ENCODE measurements at regions not wholly inside any gene's neighbourhood (a gene's known extent, or its start where the extent isn't known, plus 50 kb on each side); places are given as distances from the start of the nearest gene placed in this dataset.

DNA sequence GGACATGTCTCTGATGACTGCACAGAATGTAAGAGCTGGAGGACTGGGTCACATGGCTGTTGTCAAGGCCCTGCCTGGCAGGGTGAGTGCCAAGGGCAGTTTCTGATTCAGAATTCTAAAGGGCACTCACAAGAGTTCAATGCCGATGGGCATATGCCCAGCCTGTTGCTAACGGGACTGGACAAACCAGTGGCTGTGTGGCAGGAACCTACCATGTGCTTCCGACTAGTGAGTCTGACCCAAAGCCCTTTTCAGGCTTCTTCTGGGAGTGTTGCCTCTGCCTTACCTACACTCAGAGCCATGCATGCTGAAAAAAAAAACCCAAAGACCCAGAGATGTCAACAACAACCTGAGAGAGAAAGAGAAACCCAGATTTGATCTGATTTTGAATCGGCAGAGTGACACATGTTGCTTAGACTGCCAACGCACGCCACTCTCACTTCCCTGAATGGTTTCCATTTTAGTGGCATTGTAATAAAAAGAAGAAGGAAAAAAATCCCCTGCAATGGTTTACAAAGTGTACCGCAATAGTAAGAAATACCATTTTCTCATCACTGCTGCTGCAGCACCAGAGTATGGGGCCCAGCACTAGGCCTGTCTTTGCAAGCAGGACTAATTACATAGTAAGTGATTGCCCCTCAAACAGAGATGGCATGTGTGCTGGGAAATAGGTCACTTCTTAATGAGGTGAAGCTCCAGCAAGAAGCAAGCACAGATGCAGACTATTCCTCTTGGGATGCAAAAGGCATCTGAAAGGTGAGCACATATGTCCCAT lies 194.3 kb downstream of the PALM2AKAP2 start:
- no peak overlapping the region for H3K27ac ChIP-seq
- ATAC-seq = no peak
- no peak for TF ChIP-seq GATA3 (IDR thresholded peaks at IDR 0.05; ENCODE audit: borderline replicate concordance)
- TF ChIP-seq E2F6 (IDR thresholded peaks at IDR 0.05; ENCODE audit: borderline replicate concordance, low read depth) = no peak
- TF ChIP-seq ZSCAN20 (CRISPR knock-in tag; IDR thresholded peaks at IDR 0.05) = no peak
- no peak for TF ChIP-seq HEYL (CRISPR knock-in tag; IDR thresholded peaks at IDR 0.05)
- no peak for TF ChIP-seq FOSL2 (IDR thresholded peaks at IDR 0.05)
- TF ChIP-seq FOSL2 (CRISPR knock-in tag; IDR thresholded peaks at IDR 0.05) = no peak
- TF ChIP-seq FOXS1 (CRISPR knock-in tag; IDR thresholded peaks at IDR 0.05) = no peak
- TF ChIP-seq MYC (IDR thresholded peaks at IDR 0.05; ENCODE audit: borderline replicate concordance, low read length) = no peak
- TF ChIP-seq JUNB (IDR thresholded peaks at IDR 0.05) = no peak
- TF ChIP-seq ZFP36 (IDR thresholded peaks at IDR 0.05; ENCODE audit: borderline replicate concordance, partially characterized antibody) = no peak
- TF ChIP-seq, protein P1, sequence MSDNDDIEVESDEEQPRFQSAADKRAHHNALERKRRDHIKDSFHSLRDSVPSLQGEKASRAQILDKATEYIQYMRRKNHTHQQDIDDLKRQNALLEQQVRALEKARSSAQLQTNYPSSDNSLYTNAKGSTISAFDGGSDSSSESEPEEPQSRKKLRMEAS (IDR thresholded peaks at IDR 0.05) = no peak
- no peak for TF ChIP-seq EHF (CRISPR knock-in tag; IDR thresholded peaks at IDR 0.05)
- no peak for TF ChIP-seq FOSB (CRISPR knock-in tag; IDR thresholded peaks at IDR 0.05)
- TF ChIP-seq HOXB5 (CRISPR knock-in tag; IDR thresholded peaks at IDR 0.05) = no peak
- TF ChIP-seq PHF8 (IDR thresholded peaks at IDR 0.05; ENCODE audit: borderline replicate concordance, low read depth) = no peak
- TF ChIP-seq CEBPB (IDR thresholded peaks at IDR 0.05) = no peak
- no peak for TF ChIP-seq BHLHE40 (IDR thresholded peaks at IDR 0.05; ENCODE audit: low read depth, low read length)
- POLR2A ChIA-PET = no interaction called here
- CTCF ChIA-PET = interaction anchor here (0.6 kb wide), 1 partner anchor 71 kb away, joined by 3 read pairs; no protein-coding TSS in a partner anchor
- H3K4me2 ChIP-seq = no peak overlapping the region
- no peak for DNase-seq (ENCODE audit: low read depth in 1 of 2, low spot score in 1 of 2)
- no peaks in the 10 kb centered on the region for H3K9me3 ChIP-seq
- no peaks in the 10 kb centered on the region for H3K4me1 ChIP-seq
- whole genome bisulfite sequencing (ENCODE audit: missing lambda C conversion rate) = 80% methylated on average over 7 of the region's 7 CpGs
- FAIRE-seq = no peak
- no peak overlapping the region for H3K4me3 ChIP-seq

DNA sequence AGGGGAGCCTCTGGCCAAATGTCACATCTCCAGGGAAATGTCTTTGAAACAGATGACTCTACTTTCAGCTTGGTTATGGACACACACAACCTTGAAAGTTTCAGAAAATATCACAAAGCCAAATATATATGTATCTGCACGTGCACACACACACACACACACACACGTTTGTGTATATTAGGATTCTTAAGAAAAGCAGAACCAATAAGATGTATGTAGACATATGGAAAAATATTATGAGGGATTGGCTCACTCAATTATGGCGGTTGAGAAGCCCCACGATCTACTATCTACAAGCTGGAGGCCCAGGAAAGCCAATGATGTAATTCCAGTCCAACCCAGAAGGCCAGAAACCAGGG lies 194.9 kb downstream of the PALM2AKAP2 start:
- ATAC-seq (no peak), FAIRE-seq (no peak), DNase-seq (ENCODE audit: low read depth in 1 of 2, low spot score in 1 of 2) (no peak)
- H3K27ac ChIP-seq = no peak overlapping the region
- no peak overlapping the region for H3K4me2 ChIP-seq
- TF ChIP-seq RCOR1 (IDR thresholded peaks at IDR 0.05; ENCODE audit: low read depth, low read length) (no peak), EHMT2 (IDR thresholded peaks at IDR 0.05; ENCODE audit: low read depth) (no peak), TP53 (CRISPR knock-in tag; IDR thresholded peaks at IDR 0.05) (no peak), HES2 (IDR thresholded peaks at IDR 0.05) (no peak), EP300 (IDR thresholded peaks at IDR 0.05) (no peak), ZC3H11A (IDR thresholded peaks at IDR 0.05) (no peak), ESRRA (IDR thresholded peaks at IDR 0.05; ENCODE audit: borderline replicate concordance, low read length) (no peak), NPAS2 (CRISPR knock-in tag; IDR thresholded peaks at IDR 0.05; ENCODE audit: borderline replicate concordance) (no peak), FOSB (CRISPR knock-in tag; IDR thresholded peaks at IDR 0.05) (no peak), HOXB5 (CRISPR knock-in tag; IDR thresholded peaks at IDR 0.05) (no peak), MYC (IDR thresholded peaks at IDR 0.05; ENCODE audit: borderline replicate concordance, low read length) (no peak), CEBPB (IDR thresholded peaks at IDR 0.05) (no peak), TFCP2L1 (CRISPR knock-in tag; IDR thresholded peaks at IDR 0.05) (no peak)
- H3K4me3 ChIP-seq = no peak overlapping the region
- no peaks in the 10 kb centered on the region for H3K4me1 ChIP-seq
- POLR2A ChIA-PET = no interaction called here
- 28% methylated on average over 4 of the region's 4 CpGs for WGBS (ENCODE audit: missing lambda C conversion rate)
- CTCF ChIA-PET = interaction anchor here (0.6 kb wide), 1 partner anchor 72 kb away, joined by 3 read pairs; no protein-coding TSS in a partner anchor
- no peaks in the 10 kb centered on the region for H3K9me3 ChIP-seq

Data from A549 (cell line).